ENCODE measurements at regions not wholly inside any gene's neighbourhood (a gene's known extent, or its start where the extent isn't known, plus 50 kb on each side); places are given as distances from the start of the nearest gene placed in this dataset.
"Not testable (repeated sequence)": the region's sequence is repeated elsewhere in the genome, so short reads cannot be mapped to it uniquely, and the experiment has no call there.

DNA sequence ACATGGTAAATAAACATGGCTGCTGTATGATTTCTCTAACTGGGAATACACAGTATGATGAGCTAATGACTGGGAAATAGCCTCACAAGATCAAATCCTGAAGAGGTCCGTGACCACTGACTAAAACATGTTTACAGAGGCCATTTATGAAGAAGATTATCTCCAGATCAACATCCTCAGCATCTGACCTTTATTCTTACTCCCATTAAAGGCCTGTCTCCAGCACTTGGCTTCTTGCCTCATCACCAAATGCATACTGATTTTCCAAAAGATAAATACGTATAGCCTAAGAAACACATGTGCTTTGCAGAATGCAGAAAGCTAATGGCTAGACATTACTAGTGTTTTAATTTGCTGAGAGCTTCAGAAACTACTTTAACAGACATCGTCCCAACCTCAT is 108.0 kb upstream of the TSLP start:
- TF ChIP-seq, protein P1, sequence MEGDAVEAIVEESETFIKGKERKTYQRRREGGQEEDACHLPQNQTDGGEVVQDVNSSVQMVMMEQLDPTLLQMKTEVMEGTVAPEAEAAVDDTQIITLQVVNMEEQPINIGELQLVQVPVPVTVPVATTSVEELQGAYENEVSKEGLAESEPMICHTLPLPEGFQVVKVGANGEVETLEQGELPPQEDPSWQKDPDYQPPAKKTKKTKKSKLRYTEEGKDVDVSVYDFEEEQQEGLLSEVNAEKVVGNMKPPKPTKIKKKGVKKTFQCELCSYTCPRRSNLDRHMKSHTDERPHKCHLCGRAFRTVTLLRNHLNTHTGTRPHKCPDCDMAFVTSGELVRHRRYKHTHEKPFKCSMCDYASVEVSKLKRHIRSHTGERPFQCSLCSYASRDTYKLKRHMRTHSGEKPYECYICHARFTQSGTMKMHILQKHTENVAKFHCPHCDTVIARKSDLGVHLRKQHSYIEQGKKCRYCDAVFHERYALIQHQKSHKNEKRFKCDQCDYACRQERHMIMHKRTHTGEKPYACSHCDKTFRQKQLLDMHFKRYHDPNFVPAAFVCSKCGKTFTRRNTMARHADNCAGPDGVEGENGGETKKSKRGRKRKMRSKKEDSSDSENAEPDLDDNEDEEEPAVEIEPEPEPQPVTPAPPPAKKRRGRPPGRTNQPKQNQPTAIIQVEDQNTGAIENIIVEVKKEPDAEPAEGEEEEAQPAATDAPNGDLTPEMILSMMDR (IDR thresholded peaks at IDR 0.05; ENCODE audit: insufficient read depth, low read depth, low read length, missing control alignments): no peak
- H3K4me3 ChIP-seq (ENCODE audit: low read depth, low read length): no peak overlapping the region
- DNase-seq (ENCODE audit: low read depth): no peak

DNA sequence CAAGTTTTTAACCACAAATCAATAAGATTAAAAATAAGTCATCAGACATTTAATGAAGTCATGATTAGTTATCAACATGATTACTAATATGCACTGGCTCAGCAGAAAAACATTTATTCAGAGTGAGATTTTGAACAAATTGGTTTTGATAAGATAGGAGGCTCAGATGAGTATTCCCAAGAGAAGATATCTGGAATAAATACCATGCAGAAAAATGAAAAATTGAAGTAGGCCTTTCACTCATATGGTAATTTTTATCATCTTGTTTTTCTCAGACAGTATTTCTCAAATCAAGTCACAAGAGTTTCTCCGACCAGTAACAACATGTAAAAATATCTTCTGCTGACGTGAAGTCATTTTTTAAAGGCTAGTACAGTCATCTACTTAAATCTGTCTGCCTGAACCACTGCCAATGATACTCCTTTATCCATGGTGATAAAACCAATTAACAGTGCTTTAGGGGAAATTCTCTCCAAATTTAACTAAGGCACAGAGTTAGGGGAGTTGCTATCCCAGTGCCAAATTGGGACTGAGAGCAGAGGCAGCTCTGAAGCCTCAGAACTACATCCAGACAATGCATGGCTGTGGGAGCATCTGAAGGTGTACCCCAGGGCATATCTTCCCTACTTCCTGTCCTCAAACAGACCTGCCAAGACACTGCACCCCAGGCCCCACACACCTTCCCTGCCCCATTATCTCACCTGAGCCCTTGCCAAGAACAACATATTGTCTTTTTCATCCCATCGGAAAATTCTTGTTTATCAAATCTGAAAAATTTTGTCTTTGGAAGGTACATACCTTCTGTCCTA is 105.5 kb upstream of the TSLP start:
- no peak overlapping the region for H3K4me3 ChIP-seq (ENCODE audit: low read depth, low read length)
- TF ChIP-seq, protein P1 (IDR thresholded peaks at IDR 0.05; ENCODE audit: insufficient read depth, low read depth, low read length, missing control alignments): no peak
- DNase-seq (ENCODE audit: low read depth): no peak

DNA sequence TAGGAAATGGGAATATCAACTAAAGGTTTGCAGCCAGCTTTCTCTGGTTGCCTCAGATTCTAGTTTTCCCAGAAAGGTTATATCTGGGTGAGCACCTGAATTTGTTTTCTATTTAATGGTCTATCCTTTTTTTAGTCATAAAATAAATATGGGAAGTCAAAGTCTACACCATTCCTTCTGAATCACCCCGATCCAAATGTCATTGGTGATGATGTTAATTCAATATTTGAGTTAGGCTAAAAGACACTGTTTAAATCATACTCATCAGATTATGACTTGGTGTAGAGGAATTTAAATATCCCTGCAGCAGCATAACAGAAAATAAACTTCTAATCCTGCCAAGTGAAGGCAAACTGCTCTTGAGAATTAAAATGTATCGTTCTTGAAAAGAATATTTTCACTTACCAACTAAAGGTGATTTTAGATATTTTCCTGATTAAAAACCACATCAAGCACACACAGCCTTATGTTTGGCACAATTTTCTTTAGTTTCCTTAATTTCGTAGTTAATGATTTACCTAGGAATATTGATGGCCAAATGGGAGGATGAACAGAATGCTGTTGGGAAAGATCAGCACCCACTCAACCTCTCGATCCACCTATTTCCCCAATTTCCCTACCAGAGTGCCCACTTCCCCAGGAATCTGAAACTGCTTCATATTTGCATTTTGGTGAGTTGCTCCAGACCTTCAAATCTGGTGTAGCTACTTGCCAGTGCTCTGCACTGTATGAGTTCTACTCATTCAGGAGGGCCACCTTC is 103.1 kb upstream of the TSLP start:
- no peak for DNase-seq (ENCODE audit: low read depth)
- TF ChIP-seq, protein P1 (IDR thresholded peaks at IDR 0.05; ENCODE audit: insufficient read depth, low read depth, low read length, missing control alignments): no peak
- no peak overlapping the region for H3K4me3 ChIP-seq (ENCODE audit: low read depth, low read length)

- no peak overlapping the region for H3K4me3 ChIP-seq (ENCODE audit: low read depth, low read length)
- no peak for DNase-seq (ENCODE audit: low read depth)
- TF ChIP-seq, protein P1 (IDR thresholded peaks at IDR 0.05; ENCODE audit: insufficient read depth, low read depth, low read length, missing control alignments): no peak
These were observed 102.0 kb upstream of the TSLP start for GRCh38 chr5:110969502-110969901.

DNA sequence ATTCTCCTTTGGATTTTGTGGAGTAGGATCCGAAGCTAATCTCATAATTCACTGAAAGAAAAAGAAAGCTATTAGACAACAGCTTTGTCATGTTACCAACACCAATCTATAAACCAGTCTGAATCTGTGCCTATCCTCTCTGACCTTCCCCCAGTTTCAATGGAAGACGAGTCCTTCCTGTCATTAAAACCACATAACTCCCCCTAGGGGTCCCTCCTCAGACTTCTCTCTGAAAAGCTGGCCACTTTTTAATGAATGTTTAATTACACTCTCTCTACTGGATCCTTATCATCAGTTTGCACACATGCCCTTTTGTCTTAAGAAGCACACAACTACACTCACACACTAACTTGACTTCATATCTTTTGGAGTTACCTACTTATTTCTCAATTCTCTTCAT is 98.0 kb upstream of the TSLP start:
- no peak for DNase-seq (ENCODE audit: low read depth)
- TF ChIP-seq, protein P1 (IDR thresholded peaks at IDR 0.05; ENCODE audit: insufficient read depth, low read depth, low read length, missing control alignments): no peak
- H3K4me3 ChIP-seq (ENCODE audit: low read depth, low read length): no peak overlapping the region

GRCh38 chr5:110977915-110978314 is 93.6 kb upstream of the TSLP start:
- TF ChIP-seq, protein P1 (IDR thresholded peaks at IDR 0.05; ENCODE audit: insufficient read depth, low read depth, low read length, missing control alignments): no peak
- H3K4me3 ChIP-seq (ENCODE audit: low read depth, low read length): no peak overlapping the region
- no peak for DNase-seq (ENCODE audit: low read depth)

GRCh38 chr5:110985882-110986281 is 85.6 kb upstream of the TSLP start:
- not testable (repeated sequence) for DNase-seq (ENCODE audit: low read depth); H3K4me3 ChIP-seq (ENCODE audit: low read depth, low read length)

DNA sequence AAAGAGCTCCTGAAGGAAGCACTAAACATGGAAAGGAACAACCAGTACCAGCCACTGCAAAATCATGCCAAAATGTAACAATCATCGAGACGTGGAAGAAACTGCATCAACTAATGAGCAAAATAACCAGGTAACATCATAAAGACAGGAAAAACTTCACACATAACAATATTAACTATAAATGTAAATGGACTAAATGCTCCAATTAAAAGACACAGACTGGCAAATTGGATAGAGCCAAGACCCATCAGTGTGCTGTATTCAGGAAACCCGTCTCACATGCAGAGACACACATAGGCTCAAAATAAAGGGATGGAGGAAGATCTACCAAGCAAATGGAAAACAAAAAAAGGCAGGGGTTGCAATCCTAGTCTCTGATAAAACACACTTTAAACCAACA is 83.9 kb upstream of the TSLP start:
- not testable (repeated sequence) for DNase-seq (ENCODE audit: low read depth); H3K4me3 ChIP-seq (ENCODE audit: low read depth, low read length)
